Ecto neural progenitor cell (in vitro differentiated cells): ENCODE measurements at regions not wholly inside any gene's neighbourhood (a gene's known extent, or its start where the extent isn't known, plus 50 kb on each side); places are given as distances from the start of the nearest gene placed in this dataset.

Experiments
- DNase-seq: peaks from one replicate; pipeline ENCODE4 v3.0.0-alpha.2; 2018; ENCODE audit warnings: low spot score

GRCh38 chr5:179430193-179431175 lies 85.2 kb upstream of the ADAMTS2 start:
- DNase-seq = no peak

- no peak for DNase-seq
Measured at GRCh38 chr5:179427676-179428056, 82.4 kb upstream of the ADAMTS2 start.

GRCh38 chr5:179427032-179427675 lies 81.9 kb upstream of the ADAMTS2 start:
- DNase-seq = no peak

- DNase-seq = no peak
Measured at GRCh38 chr5:179422908-179423481, 77.7 kb upstream of the ADAMTS2 start.

- peak; percentile 37 for DNase-seq
Measured at GRCh38 chr5:179422213-179422855, 77.1 kb upstream of the ADAMTS2 start.

GRCh38 chr5:179421144-179421901 lies 76.1 kb upstream of the ADAMTS2 start:
- no peak for DNase-seq

- DNase-seq = no peak
Measured at GRCh38 chr5:179420476-179420875, 75.2 kb upstream of the ADAMTS2 start.

GRCh38 chr5:179418972-179419371 lies 73.7 kb upstream of the ADAMTS2 start:
- no peak for DNase-seq

- no peak for DNase-seq
Measured at GRCh38 chr5:179417696-179418095, 72.4 kb upstream of the ADAMTS2 start.

- DNase-seq = peak; percentile 52
Measured at GRCh38 chr5:179417016-179417415, 71.8 kb upstream of the ADAMTS2 start.

GRCh38 chr5:179416114-179416822 lies 71.0 kb upstream of the ADAMTS2 start:
- no peak for DNase-seq

- DNase-seq = no peak
Measured at GRCh38 chr5:179415291-179416060, 70.2 kb upstream of the ADAMTS2 start.

- no peak for DNase-seq
Measured at GRCh38 chr5:179414459-179415261, 69.4 kb upstream of the ADAMTS2 start.

GRCh38 chr5:179413711-179414458 lies 68.6 kb upstream of the ADAMTS2 start:
- no peak for DNase-seq

- no peak for DNase-seq
Measured at GRCh38 chr5:179413086-179413690, 67.9 kb upstream of the ADAMTS2 start.

GRCh38 chr5:179411161-179411841 lies 66.0 kb upstream of the ADAMTS2 start:
- DNase-seq = no peak

- DNase-seq = no peak
Measured at GRCh38 chr5:179410291-179411160, 65.3 kb upstream of the ADAMTS2 start.
